Neural progenitor cell (in vitro differentiated cells): ENCODE measurements at regions not wholly inside any gene's neighbourhood (a gene's known extent, or its start where the extent isn't known, plus 50 kb on each side); places are given as distances from the start of the nearest gene placed in this dataset.

ENCODE experiments used
- DNase-seq: peaks from one replicate; pipeline ENCODE4 v3.0.0-alpha.2; 2016; ENCODE audit warnings: low spot score
- H2AFZ ChIP-seq: fragments of 200-600 bp; sonication (generic); replicated peaks from 2 replicates; pipeline ENCODE4 v1.6.1; 2016; ENCODE audit warnings: antibody characterized with exemption
- H3F3A ChIP-seq: fragments of 200-600 bp; sonication (generic); 2 replicates; pipeline ENCODE4 v1.6.1; 2016; ENCODE audit warnings: antibody characterized with exemption, low read depth
- H3K27ac ChIP-seq: fragments of 200-600 bp; sonication (generic); 2 replicates; pipeline ENCODE4 v1.5.1; 2016; ENCODE audit warnings: mild to moderate bottlenecking
- H3K27me3 ChIP-seq: fragments of 200-600 bp; sonication (generic); 2 replicates; pipeline ENCODE4 v1.6.1; 2016; ENCODE audit warnings: mild to moderate bottlenecking, moderate library complexity
- H3K36me3 ChIP-seq: fragments of 200-600 bp; sonication (generic); 2 replicates; pipeline ENCODE4 v1.5.1; 2016
- H3K4me1 ChIP-seq: fragments of 200-600 bp; sonication (generic); 2 replicates; pipeline ENCODE4 v1.6.1; 2016; ENCODE audit warnings: mixed run types
- H3K4me2 ChIP-seq: fragments of 200-600 bp; sonication (generic); 2 replicates; pipeline ENCODE4 v1.6.1; 2016
- H3K4me3 ChIP-seq: fragments of 200-600 bp; sonication (generic); 2 replicates; pipeline ENCODE4 v1.5.1; 2016
- H3K79me2 ChIP-seq: fragments of 200-600 bp; sonication (generic); 2 replicates; pipeline ENCODE4 v1.6.1; 2016; ENCODE audit warnings: low read depth
- H3K9ac ChIP-seq: fragments of 200-600 bp; sonication (generic); 2 replicates; pipeline ENCODE4 v1.6.1; 2016
- H3K9me3 ChIP-seq: fragments of 200-600 bp; sonication (generic); 2 replicates; pipeline ENCODE4 v1.5.1; 2016; ENCODE audit warnings: low read depth
- H4K20me1 ChIP-seq: fragments of 200-600 bp; sonication (generic); 2 replicates; pipeline ENCODE4 v1.6.1; 2016; ENCODE audit warnings: low read depth
- H3K27ac Mint-ChIP-seq: 3 replicates; pipeline ENCODE4 v1.8.0; 2021; ENCODE audit warnings: mixed read lengths
- H3K27me3 Mint-ChIP-seq: 2 replicates; pipeline ENCODE4 v1.8.0; 2022; ENCODE audit warnings: low read depth, mild to moderate bottlenecking, inconsistent platforms, moderate library complexity, mixed read lengths; ENCODE audit not compliant: insufficient read depth
- H3K36me3 Mint-ChIP-seq: 3 replicates; pipeline ENCODE4 v1.8.0; 2021; ENCODE audit warnings: mixed read lengths
- H3K4me1 Mint-ChIP-seq: 3 replicates; pipeline ENCODE4 v1.8.0; 2021; ENCODE audit warnings: mixed read lengths
- H3K4me3 Mint-ChIP-seq: 3 replicates; pipeline ENCODE4 v1.8.0; 2021; ENCODE audit warnings: mild to moderate bottlenecking, moderate library complexity, mixed read lengths
- H3K9me3 Mint-ChIP-seq: 3 replicates; pipeline ENCODE4 v1.8.0; 2020; ENCODE audit warnings: mixed read lengths
- EZH2 ChIP-seq: fragments of 200-600 bp; sonication (generic); IDR thresholded peaks from 2 replicates; pipeline ENCODE4 v1.6.1; 2017; ENCODE audit warnings: antibody characterized with exemption, mild to moderate bottlenecking, moderate library complexity
- EZH2phosphoT487 ChIP-seq: fragments of 200-600 bp; sonication (generic); IDR thresholded peaks from 2 replicates; pipeline ENCODE4 v1.6.1; 2017; ENCODE audit warnings: antibody characterized with exemption
- TF ChIP-seq, protein P1 (sequence below): fragments of 200-600 bp; sonication (generic); IDR thresholded peaks from 2 replicates; pipeline ENCODE4 v1.5.1; 2017; ENCODE audit warnings: antibody characterized with exemption, mild to moderate bottlenecking

DNA sequence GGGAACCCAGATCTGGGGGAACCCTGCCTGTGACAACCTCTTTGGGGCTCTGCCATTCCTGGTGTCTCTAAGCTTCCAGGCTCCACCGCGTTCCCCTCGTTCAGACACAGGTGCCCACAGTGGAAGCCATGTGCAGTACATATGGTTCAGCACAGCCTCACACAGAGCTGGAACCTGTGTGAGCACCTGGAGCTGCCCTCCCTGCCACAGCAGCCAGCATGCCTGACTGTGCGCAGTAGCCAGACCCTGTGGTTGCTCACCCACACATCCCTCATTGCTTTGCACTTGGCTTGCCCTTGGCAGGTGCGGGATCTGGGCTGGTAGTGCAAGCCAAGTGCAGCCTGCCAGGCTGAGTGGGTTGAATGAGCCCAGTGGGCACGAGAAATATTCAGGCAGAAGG is 814.2 kb downstream of the PDHA2 start:
- H3K4me3 Mint-ChIP-seq = no peak overlapping the region
- TF ChIP-seq, protein P1, sequence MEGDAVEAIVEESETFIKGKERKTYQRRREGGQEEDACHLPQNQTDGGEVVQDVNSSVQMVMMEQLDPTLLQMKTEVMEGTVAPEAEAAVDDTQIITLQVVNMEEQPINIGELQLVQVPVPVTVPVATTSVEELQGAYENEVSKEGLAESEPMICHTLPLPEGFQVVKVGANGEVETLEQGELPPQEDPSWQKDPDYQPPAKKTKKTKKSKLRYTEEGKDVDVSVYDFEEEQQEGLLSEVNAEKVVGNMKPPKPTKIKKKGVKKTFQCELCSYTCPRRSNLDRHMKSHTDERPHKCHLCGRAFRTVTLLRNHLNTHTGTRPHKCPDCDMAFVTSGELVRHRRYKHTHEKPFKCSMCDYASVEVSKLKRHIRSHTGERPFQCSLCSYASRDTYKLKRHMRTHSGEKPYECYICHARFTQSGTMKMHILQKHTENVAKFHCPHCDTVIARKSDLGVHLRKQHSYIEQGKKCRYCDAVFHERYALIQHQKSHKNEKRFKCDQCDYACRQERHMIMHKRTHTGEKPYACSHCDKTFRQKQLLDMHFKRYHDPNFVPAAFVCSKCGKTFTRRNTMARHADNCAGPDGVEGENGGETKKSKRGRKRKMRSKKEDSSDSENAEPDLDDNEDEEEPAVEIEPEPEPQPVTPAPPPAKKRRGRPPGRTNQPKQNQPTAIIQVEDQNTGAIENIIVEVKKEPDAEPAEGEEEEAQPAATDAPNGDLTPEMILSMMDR = no peak
- TF ChIP-seq EZH2 = no peak
- TF ChIP-seq EZH2phosphoT487 = no peak
- peaks cover 15% of the 10 kb centered on the region for H3K9me3 Mint-ChIP-seq
- peaks cover 5% of the 10 kb centered on the region for H3K4me1 Mint-ChIP-seq
- no peak overlapping the region for H3K27ac Mint-ChIP-seq
- DNase-seq = no peak
- H3K4me1 ChIP-seq = peaks cover 5% of the 10 kb centered on the region
- H3F3A ChIP-seq = no peaks in the 10 kb centered on the region
- H3K36me3 Mint-ChIP-seq = no peaks in the 10 kb centered on the region
- no peak overlapping the region for H3K9ac ChIP-seq
- H3K4me3 ChIP-seq = no peak overlapping the region
- H2AFZ ChIP-seq = no peak overlapping the region
- H3K4me2 ChIP-seq = no peak overlapping the region
- H3K79me2 ChIP-seq = no peaks in the 10 kb centered on the region
- no peaks in the 10 kb centered on the region for H3K9me3 ChIP-seq
- H3K27me3 ChIP-seq = no peaks in the 10 kb centered on the region
- H3K36me3 ChIP-seq = no peaks in the 10 kb centered on the region
- H3K27ac ChIP-seq = no peak overlapping the region
- H4K20me1 ChIP-seq = no peaks in the 10 kb centered on the region
- H3K27me3 Mint-ChIP-seq = peaks cover 2% of the 10 kb centered on the region

DNA sequence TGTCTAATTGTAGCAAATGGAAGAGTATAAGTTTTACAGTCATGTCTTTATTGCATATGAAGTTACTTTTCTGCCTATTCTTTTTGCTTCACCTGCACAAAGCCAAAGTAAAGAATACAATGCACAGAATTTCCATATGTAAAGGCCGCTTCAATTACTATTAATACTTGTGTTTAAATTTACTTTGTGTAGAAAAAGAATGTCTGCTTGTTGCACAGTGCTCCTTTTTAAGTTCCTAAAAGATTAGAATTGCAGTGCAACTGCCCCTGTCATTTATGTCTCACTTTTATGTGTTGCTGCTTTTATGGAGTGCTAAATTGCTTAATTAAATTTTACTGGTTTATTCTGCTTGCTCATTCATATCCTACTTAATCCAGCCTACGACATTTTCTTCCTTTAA is 830.5 kb downstream of the PDHA2 start:
- H3K36me3 Mint-ChIP-seq = no peaks in the 10 kb centered on the region
- Histone ChIP-seq H3K36me3 (no peaks in the 10 kb centered on the region), H3K27ac (no peak overlapping the region), H3K9me3 (no peaks in the 10 kb centered on the region), H3K9ac (no peak overlapping the region), H3K4me3 (no peak overlapping the region), H4K20me1 (no peaks in the 10 kb centered on the region), H3K4me1 (no peaks in the 10 kb centered on the region), H2AFZ (no peak overlapping the region), H3K27me3 (no peaks in the 10 kb centered on the region), H3K79me2 (no peaks in the 10 kb centered on the region), H3K4me2 (no peak overlapping the region), H3F3A (no peaks in the 10 kb centered on the region)
- no peak overlapping the region for H3K27ac Mint-ChIP-seq
- TF ChIP-seq, protein P1 = no peak
- TF ChIP-seq EZH2 = no peak
- no peak for TF ChIP-seq EZH2phosphoT487
- H3K4me1 Mint-ChIP-seq = peaks cover 2% of the 10 kb centered on the region
- DNase-seq = no peak
- no peak overlapping the region for H3K4me3 Mint-ChIP-seq
- H3K9me3 Mint-ChIP-seq = peaks cover 3% of the 10 kb centered on the region
- H3K27me3 Mint-ChIP-seq = no peaks in the 10 kb centered on the region

DNA sequence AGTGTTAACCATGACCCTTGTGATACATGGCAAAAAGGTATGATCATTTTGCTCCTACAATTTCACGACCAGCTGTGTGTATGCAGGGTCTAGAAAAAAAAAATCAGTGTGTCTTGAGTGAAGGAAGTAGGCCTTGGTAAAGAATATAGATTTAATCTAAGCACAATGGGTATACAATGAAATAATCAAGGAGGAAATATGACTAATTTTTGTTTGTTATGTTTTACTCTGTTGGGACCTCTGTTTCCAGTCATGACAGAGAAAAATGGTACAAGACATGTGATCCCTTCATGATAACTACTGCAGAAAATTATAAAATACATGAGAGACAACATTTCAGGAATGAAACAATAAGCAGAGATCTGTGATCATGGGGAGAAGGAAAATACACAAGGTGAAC is 835.5 kb downstream of the PDHA2 start:
- Histone ChIP-seq H3K27me3 (no peaks in the 10 kb centered on the region), H2AFZ (no peak overlapping the region), H3K4me3 (no peak overlapping the region), H3K4me2 (no peak overlapping the region), H3K4me1 (no peaks in the 10 kb centered on the region), H4K20me1 (no peaks in the 10 kb centered on the region), H3F3A (no peaks in the 10 kb centered on the region), H3K79me2 (no peaks in the 10 kb centered on the region), H3K27ac (no peak overlapping the region), H3K36me3 (no peaks in the 10 kb centered on the region), H3K9me3 (no peaks in the 10 kb centered on the region), H3K9ac (no peak overlapping the region)
- peaks cover 2% of the 10 kb centered on the region for H3K4me1 Mint-ChIP-seq
- peaks cover 6% of the 10 kb centered on the region for H3K9me3 Mint-ChIP-seq
- H3K36me3 Mint-ChIP-seq = no peaks in the 10 kb centered on the region
- TF ChIP-seq EZH2 (no peak), EZH2phosphoT487 (no peak)
- TF ChIP-seq, protein P1 = no peak
- no peak overlapping the region for H3K4me3 Mint-ChIP-seq
- DNase-seq = no peak
- no peak overlapping the region for H3K27ac Mint-ChIP-seq
- H3K27me3 Mint-ChIP-seq = no peaks in the 10 kb centered on the region
